GM19372 (cell line): ENCODE measurements at regions not wholly inside any gene's neighbourhood (a gene's known extent, or its start where the extent isn't known, plus 50 kb on each side); places are given as distances from the start of the nearest gene placed in this dataset.
"Not testable (repeated sequence)": the region's sequence is repeated elsewhere in the genome, so short reads cannot be mapped to it uniquely, and the experiment has no call there.

Source experiments
- ATAC-seq: cut with Tn5 transposase; IDR thresholded peaks from one replicate; pipeline ENCODE4 v1.9.1; 2021; ENCODE audit warnings: mild to moderate bottlenecking, low read depth, moderate library complexity; ENCODE audit not compliant: unreplicated experiment

GRCh38 chr1:118306851-118307250 is 121.8 kb upstream of the SPAG17 start:
- no peak for ATAC-seq

DNA sequence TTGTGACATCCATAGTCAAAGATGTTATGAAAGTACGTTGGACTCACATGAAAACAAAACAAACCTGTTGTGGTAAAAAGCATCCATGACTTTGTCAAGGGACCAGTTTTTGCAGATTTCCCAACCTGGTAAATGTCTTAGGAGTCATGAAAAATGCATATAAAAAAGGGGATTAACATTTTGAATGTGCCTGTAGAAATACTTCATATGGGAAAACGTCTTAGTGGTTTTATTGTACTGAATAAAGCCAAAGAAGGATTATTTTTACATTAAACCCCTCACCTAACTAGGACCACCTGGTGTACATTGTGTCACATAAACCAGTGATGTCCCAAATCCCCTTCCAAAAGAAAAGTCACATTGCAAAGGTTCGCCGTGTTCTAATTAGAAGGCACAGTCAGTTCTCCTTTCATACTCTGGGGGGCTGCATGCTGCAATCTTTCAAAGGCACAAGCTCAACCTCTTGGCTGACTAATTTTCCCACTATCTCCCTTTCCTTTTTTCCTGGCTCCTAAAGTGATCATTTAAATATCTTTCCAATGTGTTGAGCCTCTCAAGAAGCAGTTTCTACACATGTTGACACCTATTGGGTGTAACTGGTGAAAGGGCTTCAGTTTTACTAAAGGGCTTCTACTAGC is 119.8 kb upstream of the SPAG17 start:
- no peak for ATAC-seq

DNA sequence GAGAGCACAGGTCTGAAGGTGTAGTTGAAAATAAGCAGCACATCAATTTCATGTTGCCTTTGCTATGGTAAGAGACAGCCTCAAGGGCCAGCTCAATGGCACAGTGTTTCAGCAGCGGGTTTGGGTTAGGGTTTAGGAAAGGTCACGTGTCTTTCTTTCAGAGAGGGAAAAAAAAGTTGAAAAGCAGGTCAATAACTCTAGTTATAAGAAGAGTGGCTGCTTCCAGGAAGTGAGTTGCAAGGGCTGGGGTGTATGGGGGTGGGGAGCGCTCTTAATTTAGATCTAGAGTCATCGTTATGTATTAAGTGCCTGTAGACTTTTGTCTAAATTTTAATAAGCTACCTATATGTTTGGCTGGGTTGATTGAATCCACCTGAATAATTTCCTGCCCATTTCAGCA is 118.5 kb upstream of the SPAG17 start:
- ATAC-seq = no peak

DNA sequence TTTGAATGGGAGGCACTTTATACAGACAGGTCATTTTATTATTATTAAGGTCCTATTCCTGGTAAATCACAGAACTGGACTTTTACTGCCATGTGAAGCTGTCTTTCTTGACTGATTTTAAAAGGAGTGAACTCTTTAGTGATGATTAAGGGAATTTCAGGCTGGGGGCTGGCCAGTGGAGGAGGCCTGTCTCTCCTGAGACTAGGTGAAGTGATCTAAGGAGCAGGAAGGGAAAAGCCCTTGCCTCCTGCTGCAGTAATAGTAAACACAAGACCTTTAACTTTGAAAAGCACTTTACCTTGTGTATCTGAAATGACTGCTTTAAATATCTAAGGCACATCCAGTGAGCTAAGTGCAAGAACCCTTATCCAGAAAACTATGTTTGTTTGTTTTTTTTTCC is 118.0 kb upstream of the SPAG17 start:
- ATAC-seq = no peak

GRCh38 chr1:118302145-118302544 is 117.1 kb upstream of the SPAG17 start:
- ATAC-seq = no peak

DNA sequence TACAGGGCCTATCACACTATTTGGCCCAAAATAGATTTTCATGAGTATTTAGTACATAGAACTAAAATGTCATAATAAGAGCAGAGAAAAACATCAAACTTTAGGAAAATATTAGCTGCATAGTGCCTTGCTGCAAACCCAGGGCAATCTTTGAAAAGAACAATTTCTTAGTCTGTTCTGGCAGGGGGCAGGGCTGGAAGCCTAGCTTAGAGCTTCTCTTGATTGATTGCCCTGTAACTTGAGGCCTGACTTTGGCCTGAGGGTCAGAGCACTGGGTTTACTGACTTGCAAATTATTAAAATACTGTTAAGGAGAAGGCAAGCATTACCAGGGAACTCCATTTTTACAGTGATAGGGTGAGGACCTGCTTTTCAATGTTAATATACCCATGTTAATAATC is 115.8 kb upstream of the SPAG17 start:
- ATAC-seq = no peak

DNA sequence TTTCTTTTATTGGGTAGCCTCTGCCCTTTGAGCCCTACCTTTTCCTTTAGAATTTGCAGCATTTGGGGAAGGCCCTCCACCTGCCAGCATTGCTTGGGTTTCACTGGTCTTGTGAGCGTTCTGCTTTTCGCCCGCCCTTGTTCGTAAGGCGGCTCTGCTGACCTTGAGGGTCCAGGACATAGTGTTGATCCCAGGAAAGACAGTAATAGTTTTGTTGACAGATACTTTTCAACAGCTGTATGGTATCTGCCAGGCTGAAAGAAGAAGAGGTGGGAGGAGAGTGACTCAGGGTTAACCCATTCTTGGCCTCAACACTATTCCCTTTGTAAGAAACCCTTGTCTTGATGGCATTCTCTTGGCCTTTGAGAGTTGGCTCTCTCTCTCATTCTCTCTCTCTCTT is 113.4 kb upstream of the SPAG17 start:
- no peak for ATAC-seq

- no peak for ATAC-seq
Measured at GRCh38 chr1:118297521-118297920, 112.5 kb upstream of the SPAG17 start.

- ATAC-seq = no peak
Measured at GRCh38 chr1:118294875-118295642, 110.0 kb upstream of the SPAG17 start.

DNA sequence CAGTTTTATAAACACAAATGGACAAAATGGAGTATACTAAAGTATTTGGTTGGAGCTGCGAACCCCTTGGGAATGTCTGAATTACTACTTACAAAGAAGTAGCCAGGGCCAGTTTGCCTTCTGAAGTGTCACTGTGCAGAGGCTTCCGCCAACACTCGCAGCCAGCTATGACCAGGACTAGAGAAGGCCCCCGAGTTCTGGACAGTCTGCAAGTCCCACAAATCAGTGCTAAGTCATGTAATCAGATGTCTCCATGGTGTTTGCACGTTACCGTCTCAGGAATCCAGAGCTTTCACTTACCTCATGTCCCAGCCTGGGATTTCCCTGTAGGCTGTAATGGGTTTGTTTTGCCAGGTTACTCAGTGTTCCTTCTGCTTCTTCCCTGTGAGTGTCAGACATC is 106.6 kb upstream of the SPAG17 start:
- ATAC-seq = no peak

- no peak for ATAC-seq
Measured at GRCh38 chr1:118290571-118290970, 105.5 kb upstream of the SPAG17 start.

DNA sequence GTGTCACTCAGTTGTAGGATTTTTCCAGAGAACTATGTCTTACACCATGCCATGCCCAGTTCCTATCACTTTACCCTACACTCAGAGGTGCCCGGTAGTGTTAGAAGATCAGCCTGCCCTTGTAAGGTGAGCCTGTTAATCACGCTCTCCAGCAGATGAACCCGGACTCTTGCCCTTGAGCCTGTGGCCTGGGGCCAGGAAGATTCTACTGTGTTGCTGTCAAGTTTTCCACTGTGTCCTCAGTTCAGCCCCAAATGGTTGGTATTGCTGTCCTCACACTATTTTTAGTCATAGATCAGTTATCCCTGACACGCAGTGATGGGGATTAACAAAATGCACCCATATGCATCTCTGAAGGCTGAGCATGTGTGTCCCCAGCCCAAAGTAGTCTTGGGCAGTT is 105.0 kb upstream of the SPAG17 start:
- no peak for ATAC-seq

- ATAC-seq = not testable (repeated sequence)
Measured at GRCh38 chr1:118280656-118281055, 95.6 kb upstream of the SPAG17 start.

DNA sequence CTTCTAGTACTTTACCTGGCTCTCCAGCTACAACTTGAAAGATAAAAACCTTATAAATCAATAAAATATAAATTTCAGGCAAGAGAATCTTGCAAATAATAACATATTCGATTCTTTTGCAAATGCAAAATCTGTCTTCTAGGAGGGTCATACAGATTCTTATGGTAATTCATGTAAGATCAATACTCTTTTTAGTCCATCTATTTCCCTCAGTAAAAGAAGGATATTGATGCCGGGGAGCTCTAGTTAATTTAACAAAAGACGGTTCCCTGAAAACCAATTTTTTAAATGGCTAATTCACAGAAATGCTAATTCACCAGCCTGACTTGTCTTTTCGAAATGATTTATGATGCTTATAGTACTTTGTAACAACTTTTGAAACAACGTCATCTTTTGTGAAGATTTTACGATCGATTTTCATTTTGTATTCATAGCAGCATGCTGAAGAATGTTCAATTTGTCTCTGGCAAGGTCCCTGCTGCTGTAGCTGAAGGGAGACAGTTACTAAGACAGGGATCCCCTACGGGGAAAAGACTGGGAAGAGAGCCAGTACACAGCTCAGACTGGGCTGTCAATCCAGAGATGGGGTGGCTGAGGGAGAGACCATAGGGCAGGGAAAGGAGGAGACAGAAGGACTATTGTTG is 90.6 kb upstream of the SPAG17 start:
- no peak for ATAC-seq

DNA sequence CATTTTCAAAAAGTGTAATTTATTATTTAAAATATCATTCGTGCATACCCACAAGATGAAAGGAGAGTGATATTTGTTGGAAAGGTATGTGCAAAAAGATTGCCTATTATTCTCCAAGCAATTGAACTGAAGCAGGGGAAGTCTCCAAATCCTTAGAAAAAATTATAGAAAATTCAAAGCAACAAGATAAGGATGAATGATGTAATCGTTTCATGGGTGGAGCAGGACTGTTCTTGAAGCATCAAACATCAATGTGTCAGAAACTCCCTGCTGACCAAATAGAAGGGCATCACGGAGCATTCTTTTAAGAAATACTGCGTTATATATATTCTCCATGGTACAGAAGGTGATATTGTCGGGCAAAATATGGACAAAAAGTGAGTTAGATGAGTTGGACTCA is 87.9 kb upstream of the SPAG17 start:
- no peak for ATAC-seq

- no peak for ATAC-seq
Measured at GRCh38 chr1:118271883-118272282, 86.9 kb upstream of the SPAG17 start.

- no peak for ATAC-seq
Measured at GRCh38 chr1:118269598-118269997, 84.6 kb upstream of the SPAG17 start.

DNA sequence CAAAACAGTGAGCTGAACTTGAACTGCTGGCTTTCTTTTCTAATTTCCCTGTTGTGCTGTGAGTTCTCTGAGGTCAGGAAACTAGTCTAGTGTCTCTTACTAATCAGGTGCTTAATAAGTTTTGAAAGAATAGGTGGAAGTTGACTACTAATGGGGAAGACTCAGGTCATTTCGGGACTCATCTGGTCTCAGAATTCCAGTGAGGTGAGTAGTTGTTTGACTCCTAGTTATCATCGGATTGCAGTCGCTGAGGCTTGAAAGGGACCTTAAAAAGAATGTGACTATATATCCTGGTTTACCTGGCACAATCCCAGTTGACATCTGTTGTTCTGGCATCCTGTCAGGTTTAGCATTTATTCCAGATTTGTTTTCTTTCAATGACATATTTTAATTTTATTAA is 81.4 kb upstream of the SPAG17 start:
- ATAC-seq = no peak

DNA sequence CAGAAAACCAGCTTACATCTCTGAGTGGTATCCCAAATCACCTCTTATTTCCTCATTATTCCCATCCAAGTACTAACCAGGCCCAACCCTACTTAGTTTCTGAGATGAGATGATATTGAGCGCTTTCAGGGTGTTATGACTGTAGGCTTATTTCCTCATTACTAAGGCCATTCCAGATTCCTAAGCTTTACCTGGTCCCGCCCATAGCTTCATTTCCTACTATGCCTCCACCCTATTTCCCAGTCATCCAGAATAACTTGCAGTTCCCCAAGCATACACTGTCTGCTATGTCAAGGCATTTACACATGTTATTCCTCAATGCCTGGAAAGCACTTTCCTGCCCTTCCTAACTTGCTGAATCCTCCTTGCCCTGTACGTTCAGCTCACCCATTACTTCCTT is 79.3 kb upstream of the SPAG17 start:
- ATAC-seq = no peak

DNA sequence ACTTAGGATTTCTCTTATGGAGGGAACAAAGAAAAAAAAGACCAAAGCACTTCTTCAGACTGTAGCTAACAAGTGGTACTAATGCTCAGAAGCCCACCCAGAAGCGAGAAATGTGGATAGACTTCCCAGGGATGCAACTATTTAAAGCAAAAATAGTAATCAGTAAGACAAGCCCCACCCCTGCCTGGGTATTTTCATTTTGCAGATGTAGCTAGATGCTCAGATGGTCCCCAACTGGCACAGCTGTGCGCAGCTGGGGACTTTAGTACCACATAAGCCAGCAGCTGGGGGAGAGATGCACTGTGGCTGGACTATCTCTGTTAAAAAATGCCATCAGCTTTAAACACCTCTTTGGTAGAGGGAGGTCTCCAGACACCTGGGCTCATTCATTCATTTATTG is 77.8 kb upstream of the SPAG17 start:
- no peak for ATAC-seq

DNA sequence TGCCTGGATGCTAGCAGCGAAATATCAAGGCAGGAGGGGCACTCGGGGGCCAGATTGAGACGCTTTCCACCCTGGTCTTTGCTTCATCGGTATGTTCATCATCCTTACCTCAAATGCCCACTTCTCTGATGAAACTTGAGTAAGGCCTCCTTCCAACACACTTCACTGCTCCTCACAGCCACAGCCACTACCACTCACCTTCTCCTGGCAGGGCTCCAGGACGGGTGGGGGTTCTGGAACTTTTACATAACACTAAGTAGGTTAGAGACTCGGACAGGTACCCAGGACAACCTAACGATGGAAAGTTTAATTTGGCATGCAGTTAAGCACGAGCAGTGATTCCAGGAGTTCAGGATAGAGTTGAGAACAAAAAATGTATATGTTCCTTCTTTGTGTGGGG is 73.9 kb upstream of the SPAG17 start:
- ATAC-seq = no peak

GRCh38 chr1:118257946-118258345 is 72.9 kb upstream of the SPAG17 start:
- ATAC-seq = no peak
